ENCODE measurements at regions not wholly inside any gene's neighbourhood (a gene's known extent, or its start where the extent isn't known, plus 50 kb on each side); places are given as distances from the start of the nearest gene placed in this dataset.

DNA sequence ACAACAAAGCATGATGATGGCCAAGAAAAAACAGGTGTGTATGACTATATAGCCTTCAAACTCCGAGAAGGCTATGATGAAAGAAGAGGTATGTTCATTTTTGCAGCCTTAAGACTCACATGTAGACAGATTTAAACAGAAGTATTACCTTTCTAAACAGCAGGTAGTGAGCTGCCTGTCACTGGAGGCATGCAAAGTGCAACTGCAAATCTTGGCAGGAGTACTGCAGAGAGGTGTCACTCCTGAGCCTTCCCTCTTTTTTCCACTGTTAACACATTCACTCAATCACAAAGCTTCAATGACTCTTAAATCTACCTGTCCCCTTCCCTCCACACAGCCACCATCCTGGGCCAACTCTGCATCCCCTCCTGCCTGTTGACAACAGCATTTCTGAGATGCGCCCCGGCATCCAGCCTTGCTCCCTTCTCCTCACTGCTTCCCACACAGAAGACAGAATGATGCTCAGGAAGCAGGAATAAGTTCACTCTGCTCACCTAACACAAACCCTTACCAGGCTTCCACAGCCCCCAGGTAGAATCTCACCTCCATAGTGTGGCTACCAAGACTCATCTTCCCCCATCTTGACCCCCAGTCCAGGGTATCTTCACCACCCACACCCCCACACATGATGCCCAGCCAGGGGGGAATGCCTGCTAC, 161.9 kb upstream of the ZMIZ1 start:
- no peak for DNase-seq (ENCODE audit: low read depth)

DNA sequence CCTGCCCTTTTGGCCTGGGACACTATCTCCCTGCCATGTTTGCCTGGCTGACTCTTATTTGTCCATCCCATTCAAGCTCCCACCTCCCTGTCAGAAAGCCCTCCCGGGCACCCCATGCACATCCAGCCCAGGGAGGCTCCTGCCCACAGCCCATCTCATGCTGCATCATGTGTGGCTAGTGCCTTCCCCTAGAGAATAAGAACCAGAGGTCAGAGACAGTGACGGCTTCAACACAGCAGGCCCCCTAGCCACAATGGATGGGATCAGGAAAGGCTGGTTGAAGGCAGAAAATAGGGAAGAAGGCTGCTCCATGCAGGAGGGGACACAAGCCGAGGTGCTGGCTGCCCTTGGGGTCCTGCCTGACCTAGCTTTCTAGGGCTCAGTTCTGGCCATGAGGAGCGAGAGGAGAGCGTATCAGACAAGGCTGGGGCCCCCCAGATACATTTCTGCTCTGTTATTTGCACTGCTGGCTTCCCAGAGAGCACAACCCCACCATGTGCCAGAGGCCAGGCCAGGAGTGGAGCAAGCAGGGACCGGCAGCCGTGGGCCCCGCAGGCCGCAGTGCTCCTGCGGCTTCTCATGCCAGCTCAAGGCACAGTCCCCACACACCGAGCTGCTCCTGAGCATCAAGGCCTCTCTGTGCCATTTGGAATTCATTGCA, 161.1 kb upstream of the ZMIZ1 start:
- no peak for DNase-seq (ENCODE audit: low read depth)

DNA sequence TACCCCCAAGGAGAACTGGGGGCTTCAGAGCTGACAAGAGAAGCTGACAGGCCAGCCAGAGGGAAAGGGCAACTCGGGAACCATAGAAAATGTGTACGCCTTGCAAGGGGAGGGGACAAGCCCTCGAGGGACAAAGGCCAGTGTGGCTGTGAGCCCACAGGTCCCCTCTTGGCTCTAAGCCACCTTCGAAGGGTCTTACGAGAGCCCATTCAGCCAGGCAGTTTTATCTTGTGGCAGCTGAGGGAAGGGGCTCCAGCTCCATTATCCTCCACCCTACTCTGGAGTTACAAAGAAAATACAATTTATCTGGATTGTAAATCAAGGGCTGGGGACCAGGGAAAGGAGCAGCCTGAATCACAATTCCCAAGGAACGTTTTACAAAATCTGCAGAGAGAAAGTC, 159.5 kb upstream of the ZMIZ1 start:
- DNase-seq (ENCODE audit: low read depth) = no peak

DNA sequence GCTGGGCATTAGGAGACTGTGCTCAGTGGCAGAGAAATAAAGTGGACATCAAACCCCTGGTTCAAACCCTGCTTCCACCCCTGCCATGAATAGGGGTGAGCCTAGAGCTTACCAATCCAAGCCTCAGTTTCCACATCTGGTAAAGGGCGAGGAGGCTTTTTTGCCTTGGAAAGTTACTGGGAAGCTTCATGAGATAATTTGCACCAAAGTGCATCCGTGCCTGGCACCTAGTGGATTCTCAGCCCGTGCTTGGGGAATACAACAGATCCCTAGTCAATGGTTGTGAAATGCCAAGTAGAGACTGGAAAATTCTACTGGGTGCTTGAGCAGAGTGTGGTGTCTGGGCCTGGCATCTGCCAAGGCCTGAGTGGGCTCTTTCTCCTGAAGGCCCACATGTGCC, 158.7 kb upstream of the ZMIZ1 start:
- DNase-seq (ENCODE audit: low read depth) = no peak

DNA sequence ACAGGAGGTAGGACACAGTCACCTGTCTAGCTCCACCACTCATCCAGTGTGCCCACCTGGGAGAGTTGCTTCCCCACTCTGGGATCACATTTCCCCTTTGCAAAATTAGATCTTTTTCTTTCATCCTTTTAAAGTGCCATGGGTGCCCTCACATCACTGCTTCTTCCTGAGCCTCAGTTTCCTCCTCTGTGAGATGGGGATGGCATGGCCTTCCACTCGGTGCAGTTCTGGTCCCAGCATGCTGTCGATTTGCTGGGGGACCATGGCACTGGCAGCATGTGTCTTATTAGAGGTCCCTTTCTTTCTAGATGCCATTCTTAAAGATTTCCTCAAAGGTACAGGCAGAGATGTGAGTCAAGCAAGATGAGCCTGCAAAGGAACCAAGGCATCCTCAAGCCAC, 158.3 kb upstream of the ZMIZ1 start:
- no peak for DNase-seq (ENCODE audit: low read depth)

DNA sequence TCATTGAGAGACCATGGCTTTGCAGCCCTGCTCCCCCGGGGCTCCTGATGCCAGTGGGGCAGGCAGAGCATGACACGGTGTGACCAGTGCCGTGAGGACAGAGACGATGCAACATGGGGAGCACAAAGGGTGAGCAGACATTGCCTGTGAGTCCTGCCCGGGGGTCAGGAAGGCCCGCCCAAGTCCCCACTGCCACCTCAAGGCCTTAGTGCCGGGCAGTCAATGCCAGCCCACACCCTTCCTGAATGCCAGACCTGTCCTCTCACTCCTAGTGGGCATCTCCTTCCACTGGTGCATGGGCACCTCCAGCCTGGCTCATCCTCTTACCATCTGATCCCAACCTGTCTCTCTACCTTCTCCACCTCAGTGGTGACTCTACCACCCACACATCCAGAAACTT, 157.9 kb upstream of the ZMIZ1 start:
- DNase-seq (ENCODE audit: low read depth) = no peak

DNA sequence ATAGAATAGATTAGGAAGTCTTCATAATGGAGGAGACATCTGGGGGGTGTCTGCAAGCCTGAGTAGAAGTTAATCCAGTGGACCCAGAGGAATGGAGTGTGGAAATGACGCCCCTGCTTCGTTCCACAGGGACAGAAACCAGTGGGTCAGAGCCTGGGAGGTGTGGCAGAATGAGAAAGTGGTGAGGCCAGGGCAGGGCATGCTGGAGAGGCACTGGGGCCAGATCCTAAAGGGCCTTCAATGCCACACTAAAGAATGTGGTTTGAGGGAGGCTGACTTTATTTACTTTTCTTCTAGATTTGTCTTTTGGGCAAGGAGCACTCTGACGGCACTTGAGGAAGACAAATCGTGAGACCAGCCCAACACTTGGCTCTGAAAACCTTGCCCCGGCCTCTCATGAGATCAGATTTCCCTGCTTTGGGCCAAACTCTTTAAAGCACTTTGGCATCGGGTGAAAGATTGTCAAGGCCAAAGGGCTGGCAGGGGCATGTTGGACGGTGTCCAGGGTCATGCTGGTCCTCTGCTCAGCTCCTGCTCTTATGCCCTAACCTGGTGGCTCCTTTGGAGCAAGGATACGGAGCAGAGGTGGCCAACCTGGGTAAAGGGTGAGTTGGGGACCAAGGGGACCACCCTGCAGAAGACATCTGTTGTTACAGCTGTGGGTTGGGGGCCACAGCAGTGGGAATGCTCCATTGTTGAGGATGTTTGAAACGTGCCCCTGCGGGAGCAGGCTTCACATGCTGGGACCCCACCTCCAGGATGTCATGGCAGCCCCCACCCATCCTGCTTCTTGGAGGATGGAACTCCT, 157.0 kb upstream of the ZMIZ1 start:
- no peak for DNase-seq (ENCODE audit: low read depth)

DNA sequence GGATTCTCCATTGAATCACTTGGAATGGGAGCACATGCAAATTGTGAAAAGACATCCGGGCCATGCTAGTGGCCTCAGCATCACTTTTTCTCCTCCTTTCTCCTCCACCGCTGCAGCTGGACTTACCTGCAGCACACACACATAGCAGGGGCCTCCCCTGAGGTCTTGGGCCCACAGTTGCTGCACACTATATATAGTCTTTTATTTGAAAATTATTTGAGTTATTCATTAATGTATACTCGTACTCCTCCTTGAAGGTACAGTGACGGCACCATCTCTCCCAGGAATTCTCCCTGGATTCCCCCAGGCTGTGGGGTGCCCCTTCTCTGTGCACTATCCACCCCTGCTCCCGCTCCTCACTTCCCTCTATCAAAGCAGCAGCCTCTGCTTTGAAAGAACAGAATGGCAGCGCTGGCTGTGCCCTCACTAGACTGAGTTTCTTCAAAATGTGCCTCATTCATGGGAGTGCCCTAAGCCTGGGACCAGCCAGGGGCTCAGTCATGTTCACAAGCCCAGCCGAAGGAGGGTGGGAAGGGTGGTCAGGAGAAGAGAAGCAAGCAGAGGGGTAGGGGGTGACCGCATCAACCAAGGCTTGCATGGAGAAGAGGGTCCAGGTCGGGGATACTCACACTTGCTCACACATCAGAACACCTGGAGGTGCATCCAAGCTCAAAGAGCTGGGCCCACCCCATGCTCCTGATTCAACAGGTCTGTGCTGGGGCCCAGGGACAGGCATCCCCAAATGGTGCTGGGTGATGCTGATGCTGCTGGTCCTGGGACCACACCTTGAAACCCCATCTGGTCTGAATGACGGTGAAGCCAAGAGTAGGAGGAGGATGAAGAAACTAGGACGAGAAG, 156.2 kb upstream of the ZMIZ1 start:
- DNase-seq (ENCODE audit: low read depth) = no peak

DNA sequence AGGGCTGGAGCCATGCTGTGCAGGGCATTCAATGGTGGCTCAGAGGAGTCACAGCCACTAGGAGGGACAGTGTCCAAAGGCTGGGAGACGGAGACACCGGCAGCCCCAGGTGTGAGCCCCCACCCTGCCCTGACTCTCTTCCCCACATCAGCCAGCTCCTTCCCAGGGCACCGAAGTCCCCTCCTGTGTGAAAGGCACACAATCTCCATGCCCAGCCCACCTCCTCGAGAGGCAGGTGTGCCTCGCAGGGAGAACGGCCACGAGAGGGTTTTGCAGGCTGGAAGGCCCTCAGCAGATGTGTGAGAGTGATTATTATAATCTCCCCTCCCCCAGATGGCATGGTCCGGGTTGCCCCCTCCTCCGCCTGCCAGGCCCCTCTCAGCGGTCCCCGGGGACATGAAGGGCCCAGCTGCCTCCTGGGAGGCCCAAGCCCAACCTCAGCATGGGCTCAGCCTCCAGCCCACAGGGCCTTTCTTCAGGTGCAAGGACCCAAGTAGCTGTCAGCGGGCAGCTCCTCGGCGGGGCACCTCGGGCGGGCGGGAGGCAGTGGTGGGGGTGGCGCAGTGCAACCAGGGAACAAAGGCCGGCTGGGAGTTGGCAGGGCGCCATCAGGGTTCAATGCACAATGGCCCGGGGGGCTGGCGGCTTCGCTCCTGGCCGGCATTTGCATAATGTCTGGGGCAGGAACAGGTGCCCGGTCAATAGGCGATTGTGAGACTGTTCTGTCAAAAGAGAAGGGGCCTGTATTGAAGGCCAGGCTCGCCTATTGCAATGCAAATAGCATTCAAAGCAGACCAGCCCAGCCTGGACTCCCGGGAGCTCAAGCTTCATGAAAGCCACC, 155.3 kb upstream of the ZMIZ1 start:
- no peak for DNase-seq (ENCODE audit: low read depth)

DNA sequence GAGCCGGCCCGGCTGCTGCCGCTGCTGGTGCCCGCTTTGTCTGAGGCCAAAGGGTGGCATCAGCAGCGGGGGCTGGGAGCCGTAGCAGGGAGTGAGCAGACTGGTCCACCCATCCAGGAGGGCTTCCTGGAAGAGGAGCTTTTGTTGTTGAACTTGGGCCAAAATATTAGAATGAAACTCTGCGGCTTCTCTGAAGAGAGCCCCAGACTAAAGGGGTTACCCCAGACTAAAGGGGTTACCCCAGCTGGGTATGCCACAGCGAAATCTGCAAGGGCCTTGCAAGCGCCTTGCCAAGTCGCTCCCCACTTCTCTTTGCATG, 154.7 kb upstream of the ZMIZ1 start:
- no peak for DNase-seq (ENCODE audit: low read depth)

DNA sequence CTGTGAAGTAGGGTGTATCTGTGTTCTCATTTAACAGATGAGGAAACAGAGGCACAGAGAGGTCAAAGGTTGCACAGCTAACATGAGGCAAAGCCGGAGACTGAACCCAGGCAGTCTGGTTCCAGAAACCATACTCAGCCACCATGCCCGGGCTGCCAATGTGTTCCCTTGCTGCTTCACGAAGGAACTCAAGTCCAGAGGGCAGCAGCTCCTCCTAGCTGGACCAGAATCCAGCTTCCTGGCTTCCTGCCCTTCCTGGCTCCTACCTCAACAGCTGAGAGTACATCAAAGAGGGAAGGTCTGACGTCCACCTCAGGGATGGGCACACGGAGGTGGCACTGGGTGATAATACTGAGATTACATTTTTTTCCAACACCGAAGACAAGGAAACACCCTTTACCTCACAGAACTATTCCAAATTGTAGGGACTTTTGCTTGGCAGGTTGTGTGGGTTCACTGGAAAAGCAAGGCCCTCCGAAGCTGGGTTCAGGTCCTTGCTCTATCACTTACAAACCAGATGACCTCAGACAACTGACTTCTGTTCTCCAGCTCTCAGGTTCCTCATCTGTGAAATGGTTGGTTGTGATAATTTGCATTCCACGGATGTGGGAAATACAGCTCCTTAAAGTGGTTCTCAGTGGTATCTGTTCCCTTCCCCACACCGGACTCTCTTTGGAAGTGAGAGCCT, 154.1 kb upstream of the ZMIZ1 start:
- no peak for DNase-seq (ENCODE audit: low read depth)

DNA sequence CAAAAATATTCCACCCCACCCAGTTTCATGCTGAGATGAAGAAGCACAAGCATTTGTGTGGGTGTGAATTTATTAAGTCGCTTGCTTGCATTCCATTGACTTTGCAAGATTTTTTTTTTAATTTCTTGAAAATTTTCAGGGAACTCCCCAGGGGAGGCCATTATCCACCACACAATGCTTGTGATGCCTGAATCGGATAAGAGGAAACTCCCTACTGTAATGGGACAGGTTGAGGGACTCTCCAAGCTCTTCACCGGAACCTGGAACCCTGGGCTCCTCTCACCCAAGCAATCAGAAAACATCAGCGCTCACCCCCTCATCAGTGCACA, 153.6 kb upstream of the ZMIZ1 start:
- DNase-seq (ENCODE audit: low read depth) = no peak

DNA sequence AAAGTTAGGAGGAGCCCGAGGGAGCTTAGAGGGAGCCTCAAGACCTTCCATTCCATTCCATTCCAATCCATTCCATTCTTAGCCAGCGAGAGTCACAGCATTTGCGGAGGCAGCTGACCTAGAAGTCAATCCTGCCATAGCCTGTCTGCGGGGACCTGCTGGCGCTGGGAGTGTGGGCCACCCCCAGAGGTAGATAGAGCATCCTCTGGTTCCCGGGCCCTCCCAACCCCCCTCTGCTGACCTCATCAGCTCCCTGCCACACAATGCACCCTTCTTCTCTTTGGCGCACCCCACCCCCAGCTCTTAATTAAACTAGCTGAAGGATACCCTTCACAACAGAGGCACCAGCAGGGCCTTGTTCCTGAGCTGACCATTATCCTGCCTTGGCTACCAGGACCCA, 152.5 kb upstream of the ZMIZ1 start:
- no peak for DNase-seq (ENCODE audit: low read depth)

DNA sequence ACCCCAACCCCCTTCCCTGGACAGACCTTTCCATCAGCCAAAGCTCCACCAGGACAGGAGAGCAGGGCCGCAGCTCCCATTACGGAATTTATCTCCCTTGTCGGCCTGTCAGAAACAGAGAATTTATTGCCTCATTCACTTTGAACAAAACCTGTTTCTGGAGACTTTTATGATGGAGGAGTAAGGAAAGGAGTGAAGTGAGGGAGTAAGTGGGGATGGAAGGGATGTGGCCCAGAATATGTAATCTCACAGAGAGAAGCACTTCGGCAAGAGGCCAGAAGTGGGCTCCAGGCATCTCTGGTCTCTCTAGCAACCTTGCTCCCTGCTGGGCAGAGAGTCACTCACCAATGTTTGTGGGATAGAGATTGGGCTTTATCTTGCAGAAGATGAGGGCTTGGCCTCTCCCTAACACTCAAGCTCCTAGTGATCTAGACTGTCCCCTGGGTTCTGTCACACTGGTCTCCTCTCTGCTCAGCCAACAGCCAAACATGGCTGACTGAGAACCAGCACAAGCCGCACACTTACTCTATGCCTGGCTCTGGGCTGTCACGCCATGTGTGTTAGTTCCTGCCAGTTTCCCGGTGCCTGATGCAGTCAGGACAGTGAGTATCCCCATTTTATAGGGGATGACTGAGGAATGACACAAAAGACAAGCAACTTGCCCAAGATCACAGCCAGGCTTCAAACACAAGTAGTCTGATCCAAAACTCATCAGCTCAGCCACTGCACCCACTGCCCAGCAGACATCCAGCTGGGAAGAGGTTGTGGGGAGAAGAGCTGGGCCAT, 149.4 kb upstream of the ZMIZ1 start:
- no peak for DNase-seq (ENCODE audit: low read depth)

DNA sequence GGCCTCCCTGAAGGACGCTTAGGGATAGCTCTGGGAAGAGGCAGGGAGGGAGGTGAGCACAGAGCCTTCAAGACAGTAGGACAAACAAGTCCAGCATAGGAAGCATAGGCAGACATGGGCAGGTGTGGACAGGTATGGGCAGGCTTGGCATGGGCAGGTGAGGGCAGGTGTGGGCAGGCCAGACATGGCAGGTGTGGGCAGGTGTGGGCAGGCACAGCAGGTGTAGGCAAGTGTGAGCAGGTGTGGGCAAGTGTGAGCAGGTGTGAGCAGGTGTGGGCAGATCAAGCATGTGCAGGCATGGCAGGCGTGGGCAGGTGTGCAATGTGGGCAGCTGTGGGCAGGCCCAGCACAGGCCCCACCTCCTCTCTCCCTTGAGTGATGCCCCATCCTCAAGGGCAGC, 148.8 kb upstream of the ZMIZ1 start:
- no peak for DNase-seq (ENCODE audit: low read depth)

DNA sequence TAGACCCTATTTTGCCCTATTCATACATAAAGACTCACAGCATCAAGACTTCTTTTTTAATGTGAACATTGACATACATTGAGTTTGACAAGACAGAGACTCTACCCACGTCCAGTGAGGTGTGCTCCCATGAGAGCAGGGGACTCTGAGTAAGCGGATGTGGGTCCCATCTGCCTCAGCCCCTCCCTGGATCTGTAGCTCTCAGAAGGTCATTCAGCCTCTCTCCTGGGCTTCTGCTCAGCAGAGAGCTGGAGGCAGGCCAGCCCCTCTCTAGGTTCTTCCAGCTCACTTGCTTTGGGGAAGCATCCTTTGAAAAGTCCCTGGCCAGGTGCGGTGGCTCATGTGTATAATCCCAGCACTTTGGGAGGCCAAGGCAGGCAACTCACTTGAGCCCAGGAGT, 146.9 kb upstream of the ZMIZ1 start:
- peak; percentile 77 for DNase-seq (ENCODE audit: low read depth)

DNA sequence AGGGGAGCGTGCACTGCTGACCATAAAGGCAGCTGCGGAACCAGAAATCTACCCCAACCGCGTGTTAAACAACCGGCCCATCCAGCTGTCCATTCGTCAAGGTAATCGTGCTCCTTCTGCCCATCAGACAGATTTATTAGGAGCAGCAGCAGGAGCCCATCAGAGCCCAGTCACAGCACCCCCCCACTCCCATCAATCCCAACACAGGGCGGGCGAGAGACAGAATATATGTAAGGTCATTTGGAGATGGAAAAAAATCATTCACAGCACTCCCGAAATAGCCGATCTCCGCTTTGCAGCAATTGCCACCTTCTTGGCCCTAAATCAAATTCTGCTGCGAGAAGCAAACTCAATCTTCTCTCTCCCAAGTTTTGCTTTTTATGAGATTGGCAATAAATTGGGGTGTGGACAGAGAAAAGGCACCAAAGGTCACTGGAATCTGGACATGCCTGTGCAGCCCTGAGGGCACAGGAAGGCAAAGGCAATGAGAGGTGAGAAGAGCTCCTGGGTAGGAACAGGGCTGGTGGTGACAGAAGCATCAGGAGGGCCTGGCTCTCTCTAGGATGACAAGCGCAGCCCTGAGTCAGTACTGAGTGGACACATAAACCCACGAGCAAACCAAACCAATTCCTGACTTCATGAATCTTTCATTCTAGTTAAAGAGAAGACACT, 145.0 kb upstream of the ZMIZ1 start:
- DNase-seq (ENCODE audit: low read depth) = no peak

DNA sequence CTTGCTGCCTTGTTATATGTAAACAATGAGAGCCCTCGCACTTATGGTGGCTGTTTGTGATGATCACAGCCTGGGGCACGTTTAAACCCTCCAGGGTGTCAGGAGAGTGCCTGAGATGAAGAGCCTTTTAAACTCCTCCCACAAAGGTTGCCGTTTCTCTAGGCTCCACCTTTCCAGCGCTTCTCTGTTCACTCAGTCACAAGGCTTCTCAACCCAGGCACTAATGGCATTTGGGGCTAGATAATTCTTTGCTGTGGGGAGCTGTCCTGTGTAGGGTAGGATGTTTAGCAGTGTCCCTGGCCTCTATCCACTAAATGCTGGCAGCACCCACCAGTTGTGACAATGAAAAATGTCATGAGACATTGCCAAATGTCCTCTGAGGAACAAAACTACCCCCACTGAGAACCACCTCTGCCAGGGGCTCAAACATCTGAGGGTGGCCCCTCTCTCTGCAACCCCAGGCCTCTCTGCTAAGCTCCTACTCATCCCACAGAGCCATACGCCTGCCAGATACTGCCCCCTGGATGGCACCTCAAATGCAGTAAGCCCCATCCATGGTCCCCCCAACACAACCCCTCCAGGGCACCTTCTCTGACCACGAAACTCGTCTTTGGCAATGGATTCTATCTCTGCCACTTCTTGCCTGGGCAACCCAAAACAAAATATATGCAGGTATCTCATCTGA, 144.3 kb upstream of the ZMIZ1 start:
- no peak for DNase-seq (ENCODE audit: low read depth)

DNA sequence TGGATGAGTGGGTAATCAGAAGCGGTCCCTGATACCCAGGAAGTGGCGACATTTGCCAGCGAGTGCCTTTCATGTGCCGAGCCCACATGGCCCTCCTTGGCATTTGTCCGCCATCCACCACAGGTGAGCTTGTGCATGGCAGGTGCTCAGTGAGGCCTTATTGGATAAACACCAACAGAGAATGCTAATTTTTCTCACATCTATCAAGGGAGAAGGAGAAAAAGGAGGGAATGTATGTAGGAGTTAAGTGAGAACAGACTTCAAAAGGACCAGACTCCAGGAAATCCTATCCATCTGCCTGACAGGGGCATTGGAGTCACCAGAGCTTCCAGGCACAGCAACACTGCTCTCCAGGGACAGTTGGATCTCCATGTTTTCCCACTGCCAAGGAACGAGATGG, 143.5 kb upstream of the ZMIZ1 start:
- DNase-seq (ENCODE audit: low read depth) = no peak
